GM23338 (cell line): ENCODE measurements at regions not wholly inside any gene's neighbourhood (a gene's known extent, or its start where the extent isn't known, plus 50 kb on each side); places are given as distances from the start of the nearest gene placed in this dataset.

Experiments used
- CREB1 ChIP-seq: fragments of 250-450 bp; sonication (Bioruptor Pico); IDR thresholded peaks from 2 replicates; pipeline ENCODE4 v1.5.0; 2020; ENCODE audit warnings: low read depth, mild to moderate bottlenecking, moderate library complexity
- CTCF ChIP-seq, 2 experiments: fragments of 200-600 bp in 1 of 2; sonication (generic) in 1 of 2; conservative IDR thresholded peaks; 2 replicates each; pipeline versions ENCODE4 v1.5.1 to v1.6.1; 2016 to 2017; ENCODE audit warnings: antibody characterized with exemption in 2 of 2, low read depth in 2 of 2, mild to moderate bottlenecking in 2 of 2, moderate library complexity in 1 of 2
- EZH2 ChIP-seq: fragments of 200-600 bp; sonication (generic); IDR thresholded peaks from one replicate; pipeline ENCODE4 v1.8.0; 2017; ENCODE audit warnings: antibody characterized with exemption, mild to moderate bottlenecking, low read depth; ENCODE audit not compliant: unreplicated experiment
- EZH2phosphoT487 ChIP-seq: fragments of 200-600 bp; sonication (generic); IDR thresholded peaks from one replicate; pipeline ENCODE4 v1.8.1; 2018; ENCODE audit warnings: antibody characterized with exemption; ENCODE audit not compliant: unreplicated experiment
- NANOG ChIP-seq: IDR thresholded peaks from 2 replicates; pipeline ENCODE4 v1.6.1; 2016; ENCODE audit warnings: antibody characterized with exemption, borderline replicate concordance
- POLR2AphosphoS5 ChIP-seq: IDR thresholded peaks from 2 replicates; pipeline ENCODE4 v1.6.1; 2016; ENCODE audit warnings: antibody characterized with exemption, low read depth
- REST ChIP-seq: IDR thresholded peaks from one replicate; pipeline ENCODE4 v1.6.1; 2018; ENCODE audit warnings: antibody characterized with exemption; ENCODE audit not compliant: unreplicated experiment
- STAT1 ChIP-seq: IDR thresholded peaks from one replicate; pipeline ENCODE4 v1.6.1; 2016; ENCODE audit warnings: antibody characterized with exemption; ENCODE audit not compliant: unreplicated experiment

- TF ChIP-seq REST (no peak), CREB1 (CRISPR knock-in tag) (no peak), NANOG (no peak), CTCF (conservative IDR thresholded peaks at IDR 0.05; ENCODE audit: low read depth in 2 of 2) (no peak), EZH2phosphoT487 (no peak), STAT1 (no peak), POLR2AphosphoS5 (no peak), EZH2 (no peak)
These were observed 144.6 kb upstream of the GPR101 start for GRCh38 chrX:137178392-137178791.
